B cell (primary cell): ENCODE measurements at regions not wholly inside any gene's neighbourhood (a gene's known extent, or its start where the extent isn't known, plus 50 kb on each side); places are given as distances from the start of the nearest gene placed in this dataset.

ENCODE experiments used
- ATAC-seq: fragments of 200-7000 bp; cut with Tn5 transposase; one replicate; pipeline ENCODE4 v1.10.0; 2021; ENCODE audit warnings: low read depth, mild to moderate bottlenecking, moderate number of reproducible peaks, moderate library complexity
- CTCF ChIA-PET: fragments of 350-600 bp; sonication (Branson Sonifier 250); formaldehyde crosslinking; loops from one replicate; lab custom pipeline; 2021; ENCODE audit warnings: antibody characterized with exemption, inconsistent platforms; lab: Charles Lee
- POLR2A ChIA-PET: fragments of 350-600 bp; sonication (Branson Sonifier 250); formaldehyde crosslinking; loops from one replicate; lab custom pipeline; 2021; ENCODE audit warnings: antibody characterized with exemption; lab: Charles Lee
- DNase-seq: peaks from one replicate; pipeline ENCODE4 v3.0.0; 2013
- H2AFZ ChIP-seq: 2 replicates; pipeline ENCODE4 v1.6.1; 2012; ENCODE audit warnings: mild to moderate bottlenecking, low read depth, low read length; ENCODE audit not compliant: insufficient read depth, poor library complexity, severe bottlenecking
- H3K27ac ChIP-seq, 2 donors: 1 replicate in 1 of 2; 2 replicates in 1 of 2; pipeline ENCODE4 v1.5.1; 2012 to 2013; ENCODE audit warnings: low read length in 2 of 2, mild to moderate bottlenecking in 2 of 2, moderate library complexity in 1 of 2
- H3K27me3 ChIP-seq, 4 experiments: fragments of 200-600 bp in 1 of 4; sonication (generic) in 1 of 4; replicated peaks in 1 of 4; 1 replicate in 2 of 4; 2 replicates in 2 of 4; pipeline versions ENCODE4 v1.6.1 to v1.7.0; 2013 to 2016; ENCODE audit warnings: low read length in 3 of 4, mild to moderate bottlenecking in 2 of 4, mixed read lengths in 1 of 4, moderate library complexity in 1 of 4; ENCODE audit not compliant: insufficient read depth in 4 of 4, control insufficient read depth in 3 of 4; ENCODE audit errors: control extremely low read depth in 1 of 4
- H3K36me3 ChIP-seq, 2 experiments: replicated peaks in 1 of 2; 1 replicate in 1 of 2; 2 replicates in 1 of 2; pipeline versions ENCODE4 v1.6.1 to v1.7.1; 2013; ENCODE audit warnings: low read length in 1 of 2; ENCODE audit not compliant: insufficient read depth in 2 of 2, control insufficient read depth in 1 of 2; ENCODE audit errors: control extremely low read depth in 1 of 2, extremely low read depth in 1 of 2
- H3K4me1 ChIP-seq, 2 donors: fragments of 200-600 bp in 1 of 2; sonication (generic) in 1 of 2; 1 replicate in 1 of 2; 2 replicates in 1 of 2; pipeline versions ENCODE4 v1.5.1 to v1.6.1; 2013 to 2017; ENCODE audit warnings: low read length in 2 of 2; ENCODE audit not compliant: control insufficient read depth in 2 of 2, insufficient read depth in 2 of 2
- H3K4me2 ChIP-seq: replicated peaks from 2 replicates; pipeline ENCODE3; 2012; ENCODE audit warnings: mild to moderate bottlenecking, low read depth, low read length; ENCODE audit not compliant: poor library complexity, severe bottlenecking
- H3K4me3 ChIP-seq, 5 experiments: fragments of 200-600 bp in 1 of 5; sonication (generic) in 1 of 5; 1 replicate in 3 of 5; 2 replicates in 2 of 5; pipeline versions ENCODE4 v1.5.1 to v1.7.0; 2011 to 2016; ENCODE audit warnings: low read length in 4 of 5, mild to moderate bottlenecking in 4 of 5, low read depth in 2 of 5, control low read depth in 1 of 5, moderate library complexity in 1 of 5; ENCODE audit not compliant: insufficient read depth in 1 of 5; ENCODE audit errors: control extremely low read depth in 1 of 5, extremely low read depth in 1 of 5
- H3K79me2 ChIP-seq: fragments of 200-600 bp; sonication (generic); one replicate; pipeline ENCODE4 v1.6.0; 2016; ENCODE audit warnings: low read length; ENCODE audit not compliant: control insufficient read depth, insufficient read depth
- H3K9ac ChIP-seq: fragments of 200-600 bp; sonication (generic); 2 replicates; pipeline ENCODE4 v1.6.1; 2017; ENCODE audit warnings: mild to moderate bottlenecking, low read length, moderate library complexity
- H3K9me3 ChIP-seq, 3 donors: one replicate each; pipeline versions ENCODE4 v1.6.1 to v1.7.1; 2013; ENCODE audit warnings: low read length in 2 of 3; ENCODE audit not compliant: control insufficient read depth in 2 of 3, insufficient read depth in 1 of 3; ENCODE audit errors: control extremely low read depth in 1 of 3
- H4K20me1 ChIP-seq: 2 replicates; pipeline ENCODE4 v1.6.0; 2012; ENCODE audit warnings: mild to moderate bottlenecking, low read length; ENCODE audit not compliant: insufficient read depth, control insufficient read depth, poor library complexity, severe bottlenecking
- H3K27ac Mint-ChIP-seq: one replicate; pipeline ENCODE4 v1.8.0; 2021; ENCODE audit warnings: mixed read lengths
- H3K27me3 Mint-ChIP-seq: one replicate; pipeline ENCODE4 v1.8.0; 2021; ENCODE audit warnings: mixed read lengths
- H3K4me1 Mint-ChIP-seq: one replicate; pipeline ENCODE4 v1.8.0; 2021; ENCODE audit warnings: mixed read lengths
- H3K4me3 Mint-ChIP-seq: one replicate; pipeline ENCODE4 v1.8.0; 2021; ENCODE audit warnings: mixed read lengths
- H3K9me3 Mint-ChIP-seq: one replicate; pipeline ENCODE4 v1.8.0; 2022; ENCODE audit warnings: mixed read lengths; ENCODE audit not compliant: insufficient read depth
- EZH2 ChIP-seq: IDR thresholded peaks from 2 replicates; pipeline ENCODE4 v1.6.1; 2012; ENCODE audit warnings: borderline replicate concordance, low read depth, mild to moderate bottlenecking, moderate library complexity, low read length; ENCODE audit not compliant: insufficient read depth, poor library complexity, severe bottlenecking
- WGBS: methylation state at CpG from one replicate; pipeline ENCODE4 v1.1.5; 2013; ENCODE audit warnings: missing lambda C conversion rate; ENCODE audit not compliant: insufficient coverage; 5-methylcytosine and 5-hydroxymethylcytosine counted together
- intact Hi-C: fragments of 100-400 bp; cut with micrococcal nuclease; formaldehyde crosslinking; loops from one replicate; pipeline ENCODE4 v1.10.0; 2022
- TF ChIP-seq, protein P1 (sequence below): fragments of 200-600 bp; IDR thresholded peaks from one replicate; pipeline ENCODE4 v1.8.0; 2022; ENCODE audit warnings: antibody characterized with exemption, mild to moderate bottlenecking

DNA sequence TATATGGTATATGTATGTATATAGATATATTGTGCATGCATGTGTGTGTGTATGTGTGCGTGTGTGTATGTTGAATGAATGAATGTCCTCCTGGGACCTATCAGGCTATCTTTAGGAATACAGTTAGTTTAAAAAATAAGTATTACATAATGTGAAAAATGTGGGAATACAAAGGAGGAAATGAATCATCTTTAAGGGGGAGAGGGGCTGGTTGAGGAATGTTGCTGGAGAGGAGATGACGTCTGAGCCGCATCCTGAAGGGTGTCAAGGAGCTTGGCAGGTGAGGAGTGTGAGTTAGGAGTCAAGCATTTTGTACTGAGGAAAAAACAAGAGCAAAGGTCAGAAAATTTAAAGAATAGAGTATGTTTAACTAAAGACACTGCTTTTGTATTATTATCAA lies 62.4 kb upstream of the NLK start:
- H2AFZ ChIP-seq = no peak overlapping the region
- H3K4me1 ChIP-seq = peaks cover 8 to 9% of the 10 kb centered on the region in 2 donors
- H3K27me3 Mint-ChIP-seq = peaks cover 9% of the 10 kb centered on the region
- ChIA-PET POLR2A (no interaction called here), CTCF (no interaction called here)
- no peaks in the 10 kb centered on the region for H3K9me3 Mint-ChIP-seq
- H3K4me1 Mint-ChIP-seq = peaks cover 12% of the 10 kb centered on the region
- 100% methylated on average over 2 of the region's 3 CpGs for WGBS
- no peak overlapping the region for H3K27ac Mint-ChIP-seq
- H3K4me2 ChIP-seq = no peak overlapping the region
- H3K9me3 ChIP-seq = peaks cover 0 to 2% (median 0%) of the 10 kb centered on the region in 3 donors
- no peaks in the 10 kb centered on the region for H3K79me2 ChIP-seq
- H3K4me3 Mint-ChIP-seq = no peak overlapping the region
- no peak overlapping the region for H3K4me3 ChIP-seq
- H3K9ac ChIP-seq = no peak overlapping the region
- H3K36me3 ChIP-seq = no peaks in the 10 kb centered on the region
- intact Hi-C loops = no loop called here
- H3K27ac ChIP-seq = no peak overlapping the region
- ATAC-seq (no peak), DNase-seq (no peak)
- no peaks in the 10 kb centered on the region for H4K20me1 ChIP-seq
- H3K27me3 ChIP-seq = peaks cover 0 to 15% (median 2%) of the 10 kb centered on the region in 4 experiments
- TF ChIP-seq, protein P1, sequence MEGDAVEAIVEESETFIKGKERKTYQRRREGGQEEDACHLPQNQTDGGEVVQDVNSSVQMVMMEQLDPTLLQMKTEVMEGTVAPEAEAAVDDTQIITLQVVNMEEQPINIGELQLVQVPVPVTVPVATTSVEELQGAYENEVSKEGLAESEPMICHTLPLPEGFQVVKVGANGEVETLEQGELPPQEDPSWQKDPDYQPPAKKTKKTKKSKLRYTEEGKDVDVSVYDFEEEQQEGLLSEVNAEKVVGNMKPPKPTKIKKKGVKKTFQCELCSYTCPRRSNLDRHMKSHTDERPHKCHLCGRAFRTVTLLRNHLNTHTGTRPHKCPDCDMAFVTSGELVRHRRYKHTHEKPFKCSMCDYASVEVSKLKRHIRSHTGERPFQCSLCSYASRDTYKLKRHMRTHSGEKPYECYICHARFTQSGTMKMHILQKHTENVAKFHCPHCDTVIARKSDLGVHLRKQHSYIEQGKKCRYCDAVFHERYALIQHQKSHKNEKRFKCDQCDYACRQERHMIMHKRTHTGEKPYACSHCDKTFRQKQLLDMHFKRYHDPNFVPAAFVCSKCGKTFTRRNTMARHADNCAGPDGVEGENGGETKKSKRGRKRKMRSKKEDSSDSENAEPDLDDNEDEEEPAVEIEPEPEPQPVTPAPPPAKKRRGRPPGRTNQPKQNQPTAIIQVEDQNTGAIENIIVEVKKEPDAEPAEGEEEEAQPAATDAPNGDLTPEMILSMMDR = no peak
- TF ChIP-seq EZH2 = no peak

DNA sequence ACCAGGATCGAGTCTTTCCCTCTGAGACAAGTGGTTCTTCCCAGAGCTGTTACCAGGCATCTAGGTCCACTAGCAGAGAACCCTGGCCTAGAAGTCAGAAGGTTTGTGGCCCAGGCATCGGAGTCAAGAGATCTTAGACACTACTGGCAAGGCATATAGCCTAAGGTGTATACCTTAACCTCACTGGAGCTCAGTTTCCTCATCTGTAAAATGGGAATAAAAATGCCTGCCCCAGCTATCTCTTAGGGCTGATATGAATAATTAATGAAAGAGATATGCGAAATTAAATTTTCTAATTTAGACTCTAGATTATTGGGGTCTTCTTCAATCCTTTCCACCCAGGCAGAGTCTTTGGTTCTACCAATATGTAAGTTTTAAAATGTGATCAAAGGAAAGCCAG lies 60.5 kb upstream of the NLK start:
- DNase-seq (no peak), ATAC-seq (no peak)
- H3K4me1 ChIP-seq = peaks cover 11 to 16% of the 10 kb centered on the region in 2 donors
- Mint-ChIP-seq H3K27ac (no peak overlapping the region), H3K4me3 (no peak overlapping the region), H3K27me3 (peaks cover 9% of the 10 kb centered on the region), H3K9me3 (no peaks in the 10 kb centered on the region), H3K4me1 (peaks cover 22% of the 10 kb centered on the region)
- H3K27ac ChIP-seq = no peak overlapping the region
- no peak overlapping the region for H3K9ac ChIP-seq
- no peak overlapping the region for H3K4me3 ChIP-seq
- no peak overlapping the region for H3K4me2 ChIP-seq
- POLR2A ChIA-PET = no interaction called here
- H2AFZ ChIP-seq = no peak overlapping the region
- 60% methylated on average over 1 of the region's 3 CpGs for WGBS
- peaks cover 0 to 15% (median 2%) of the 10 kb centered on the region in 4 experiments for H3K27me3 ChIP-seq
- peaks cover 0 to 2% (median 0%) of the 10 kb centered on the region in 3 donors for H3K9me3 ChIP-seq
- H3K79me2 ChIP-seq = no peaks in the 10 kb centered on the region
- CTCF ChIA-PET = interaction anchor here (0.6 kb wide), 1 partner anchor 1077 kb away, joined by 3 read pairs; no protein-coding TSS in a partner anchor
- no peaks in the 10 kb centered on the region for H4K20me1 ChIP-seq
- H3K36me3 ChIP-seq = no peaks in the 10 kb centered on the region
- no peak for TF ChIP-seq EZH2
- TF ChIP-seq, protein P1 = no peak
- intact Hi-C loops = no loop called here
